Common myeloid progenitor, CD34-positive (primary cell): ENCODE measurements at regions not wholly inside any gene's neighbourhood (a gene's known extent, or its start where the extent isn't known, plus 50 kb on each side); places are given as distances from the start of the nearest gene placed in this dataset.
A peak's percentile ranks its signal among the peaks of the same experiment; 100 is the strongest.

ENCODE experiments used
- CTCF ChIA-PET: fragments of 350-600 bp; sonication (Branson Sonifier 250); formaldehyde crosslinking; loops from one replicate; lab custom pipeline; 2021; ENCODE audit warnings: antibody characterized with exemption; lab: Charles Lee
- POLR2A ChIA-PET: fragments of 350-600 bp; sonication (Branson Sonifier 250); formaldehyde crosslinking; loops from one replicate; lab custom pipeline; 2021; ENCODE audit warnings: antibody characterized with exemption; lab: Charles Lee
- DNase-seq, 3 donors: peaks; one replicate each; pipeline versions ENCODE4 v3.0.0 to v3.0.0-alpha.2; 2013
- H3K27ac ChIP-seq, 2 experiments: 1 replicate in 1 of 2; 2 replicates in 1 of 2; pipeline ENCODE4 v1.7.0; 2013; ENCODE audit warnings: inconsistent platforms in 2 of 2, low read length in 2 of 2, mild to moderate bottlenecking in 2 of 2, low read depth in 1 of 2, moderate library complexity in 1 of 2; ENCODE audit not compliant: severe bottlenecking in 2 of 2, insufficient read depth in 1 of 2, poor library complexity in 1 of 2
- H3K27me3 ChIP-seq, 5 experiments: replicated peaks in 2 of 5; 1 replicate in 3 of 5; 2 replicates in 2 of 5; pipeline versions ENCODE4 v1.6.1 to v1.7.0; 2013; ENCODE audit warnings: low read length in 4 of 5, mild to moderate bottlenecking in 2 of 5, moderate library complexity in 2 of 5, inconsistent platforms in 1 of 5; ENCODE audit not compliant: insufficient read depth in 5 of 5, control insufficient read depth in 4 of 5
- H3K36me3 ChIP-seq, 4 experiments: 1 replicate in 2 of 4; 2 replicates in 2 of 4; pipeline versions ENCODE4 v1.6.1 to v1.7.0; 2013; ENCODE audit warnings: low read length in 3 of 4, control low read depth in 1 of 4, mild to moderate bottlenecking in 1 of 4; ENCODE audit not compliant: control insufficient read depth in 4 of 4, insufficient read depth in 4 of 4
- H3K4me1 ChIP-seq, 4 experiments: 1 replicate in 3 of 4; 2 replicates in 1 of 4; pipeline versions ENCODE4 v1.6.1 to v1.7.1; 2013; ENCODE audit warnings: low read length in 3 of 4, mild to moderate bottlenecking in 3 of 4, control low read depth in 1 of 4, inconsistent platforms in 1 of 4, moderate library complexity in 1 of 4; ENCODE audit not compliant: control insufficient read depth in 4 of 4, insufficient read depth in 4 of 4; ENCODE audit errors: control extremely low read depth in 1 of 4
- H3K4me3 ChIP-seq, 7 experiments: 1 replicate in 4 of 7; 2 replicates in 3 of 7; pipeline versions ENCODE4 v1.5.1 to v1.7.0; 2013; ENCODE audit warnings: mild to moderate bottlenecking in 7 of 7, low read length in 6 of 7, moderate library complexity in 6 of 7, inconsistent platforms in 2 of 7, low read depth in 2 of 7, control low read depth in 1 of 7; ENCODE audit not compliant: insufficient read depth in 4 of 7, control insufficient read depth in 1 of 7; ENCODE audit errors: extremely low read depth in 1 of 7
- H3K9me3 ChIP-seq, 5 experiments: 1 replicate in 4 of 5; 2 replicates in 1 of 5; pipeline versions ENCODE4 v1.6.1 to v1.7.1; 2013; ENCODE audit warnings: low read length in 4 of 5, mild to moderate bottlenecking in 2 of 5, inconsistent platforms in 1 of 5, low read depth in 1 of 5, moderate library complexity in 1 of 5; ENCODE audit not compliant: control insufficient read depth in 4 of 5, insufficient read depth in 2 of 5; ENCODE audit errors: control extremely low read depth in 1 of 5
- whole genome bisulfite sequencing: methylation state at CpG from one replicate; pipeline ENCODE4 v1.1.5; 2013; ENCODE audit not compliant: insufficient coverage; 5-methylcytosine and 5-hydroxymethylcytosine counted together

GRCh38 chr4:27318740-27319139 is 458.1 kb downstream of the STIM2 start:
- DNase-seq = peak; percentile 22 to 57 (median 50)
- no peaks in the 10 kb centered on the region for H3K36me3 ChIP-seq
- no peaks in the 10 kb centered on the region for H3K9me3 ChIP-seq
- H3K27ac ChIP-seq = no peak overlapping the region
- 5% methylated on average over 6 of the region's 6 CpGs for WGBS
- ChIA-PET CTCF (interaction anchor here (1.0 to 5.8 kb wide), 11 partner anchors 9 to 281 kb away, joined by 3 to 54 read pairs (median 4); no protein-coding TSS in a partner anchor), POLR2A (no interaction called here)
- H3K4me1 ChIP-seq = no peaks in the 10 kb centered on the region
- peaks cover 0 to 4% (median 0%) of the 10 kb centered on the region in 5 experiments for H3K27me3 ChIP-seq
- H3K4me3 ChIP-seq = no peak overlapping the region

DNA sequence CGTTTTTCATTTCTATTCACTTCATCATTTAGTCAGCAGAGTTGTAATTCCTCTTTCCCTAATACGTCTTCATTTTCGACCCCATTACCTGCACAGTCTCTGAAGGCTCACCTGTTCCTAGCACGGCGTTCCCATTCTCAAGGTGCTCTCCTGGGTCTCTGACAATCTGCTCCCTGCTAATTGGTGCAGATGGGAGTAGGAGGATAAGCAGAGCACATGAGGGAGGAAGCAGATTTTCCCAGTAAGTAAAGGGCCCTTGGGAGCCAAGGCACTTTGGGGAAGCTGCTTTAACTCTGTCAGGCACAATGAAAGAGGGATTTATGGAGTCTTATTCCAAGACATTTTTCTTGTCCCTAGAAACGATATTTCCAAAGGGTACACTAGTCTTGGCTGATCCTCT is 466.4 kb downstream of the STIM2 start:
- DNase-seq = no peak
- Histone ChIP-seq H3K27ac (no peak overlapping the region), H3K4me3 (no peak overlapping the region), H3K36me3 (no peaks in the 10 kb centered on the region), H3K4me1 (no peaks in the 10 kb centered on the region), H3K9me3 (no peaks in the 10 kb centered on the region), H3K27me3 (peaks cover 0 to 2% (median 0%) of the 10 kb centered on the region in 5 experiments)
- ChIA-PET CTCF (no interaction called here), POLR2A (no interaction called here)
- 80% methylated on average over 1 of the region's 6 CpGs for WGBS

DNA sequence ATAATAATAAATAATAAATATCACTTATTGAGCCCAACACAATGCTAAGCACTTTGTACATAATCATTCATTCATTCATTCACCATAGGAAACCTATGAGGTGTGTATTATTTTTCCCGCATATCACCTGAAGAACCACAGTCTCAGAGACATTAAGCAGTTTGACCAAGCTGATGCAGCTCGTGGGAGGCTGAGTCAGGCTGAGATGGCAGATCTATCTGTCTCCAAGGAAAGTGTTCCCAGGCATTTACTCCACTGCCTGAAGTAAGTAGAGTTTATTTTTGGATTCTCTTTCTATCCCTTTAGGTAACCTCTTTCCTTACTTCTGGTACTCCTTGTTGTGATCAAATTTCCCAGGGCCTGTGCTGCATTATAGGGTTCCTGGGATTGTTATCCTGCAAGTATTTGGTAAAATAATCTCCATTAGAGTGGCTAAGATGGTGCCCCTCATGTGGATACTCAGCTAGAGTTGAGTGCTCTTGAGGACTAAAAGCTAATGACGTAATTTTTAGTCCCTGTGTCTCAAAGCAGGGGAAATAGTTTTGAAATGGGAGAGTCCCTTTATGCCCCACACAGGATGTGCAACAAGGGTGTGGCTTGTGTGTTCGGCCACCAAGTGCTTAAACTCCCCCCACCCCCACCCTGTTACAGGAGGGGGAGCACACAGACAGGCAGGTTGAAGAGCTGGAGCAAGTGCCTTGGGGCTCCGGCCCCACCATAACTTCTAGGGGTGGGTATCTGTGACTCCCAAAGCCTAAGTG is 467.0 kb downstream of the STIM2 start:
- POLR2A ChIA-PET = no interaction called here
- H3K36me3 ChIP-seq = no peaks in the 10 kb centered on the region
- WGBS = 100% methylated on average over 2 of the region's 5 CpGs
- no peak for DNase-seq
- no peaks in the 10 kb centered on the region for H3K4me1 ChIP-seq
- CTCF ChIA-PET = interaction anchor here (1.3 kb wide), 1 partner anchor 9 kb away, joined by 3 read pairs; no protein-coding TSS in a partner anchor
- peaks cover 0 to 2% (median 0%) of the 10 kb centered on the region in 5 experiments for H3K27me3 ChIP-seq
- no peak overlapping the region for H3K27ac ChIP-seq
- H3K9me3 ChIP-seq = no peaks in the 10 kb centered on the region
- no peak overlapping the region for H3K4me3 ChIP-seq

GRCh38 chr4:27338530-27338929 is 477.9 kb downstream of the STIM2 start:
- peaks cover 0 to 2% (median 0%) of the 10 kb centered on the region in 5 experiments for H3K9me3 ChIP-seq
- WGBS = 91% methylated on average over 2 of the region's 3 CpGs
- H3K4me1 ChIP-seq = no peaks in the 10 kb centered on the region
- no peak for DNase-seq
- no peak overlapping the region for H3K27ac ChIP-seq
- POLR2A ChIA-PET = no interaction called here
- CTCF ChIA-PET = no interaction called here
- H3K36me3 ChIP-seq = no peaks in the 10 kb centered on the region
- H3K27me3 ChIP-seq = no peaks in the 10 kb centered on the region
- H3K4me3 ChIP-seq = no peak overlapping the region

DNA sequence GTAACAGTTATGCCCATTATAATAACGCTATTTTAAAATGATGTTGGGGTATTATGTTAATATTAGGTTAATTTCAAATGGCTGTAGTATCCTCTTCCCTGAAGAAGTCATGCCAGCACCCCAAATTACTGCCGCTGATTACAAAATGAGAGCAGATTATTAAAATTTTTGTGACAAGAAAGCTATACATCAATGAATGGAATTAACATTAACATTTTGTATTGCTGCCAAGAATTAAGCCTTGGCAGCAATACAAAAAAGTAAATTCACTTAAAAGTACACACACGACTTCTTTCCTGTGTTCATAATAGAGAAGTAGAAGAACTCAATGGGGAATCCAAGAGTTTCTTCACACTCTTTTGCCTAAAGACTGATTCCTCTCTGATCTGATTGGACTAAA is 482.8 kb downstream of the STIM2 start:
- DNase-seq = no peak
- Histone ChIP-seq H3K4me3 (no peak overlapping the region), H3K36me3 (no peaks in the 10 kb centered on the region), H3K9me3 (no peaks in the 10 kb centered on the region), H3K27ac (no peak overlapping the region), H3K27me3 (peaks cover 0 to 4% (median 0%) of the 10 kb centered on the region in 5 experiments), H3K4me1 (no peaks in the 10 kb centered on the region)
- ChIA-PET CTCF (no interaction called here), POLR2A (no interaction called here)
- 40% methylated on average over 1 of the region's 3 CpGs for WGBS

- no peak for DNase-seq
- no peaks in the 10 kb centered on the region for H3K4me1 ChIP-seq
- H3K27me3 ChIP-seq = peaks cover 0 to 4% (median 0%) of the 10 kb centered on the region in 5 experiments
- POLR2A ChIA-PET = no interaction called here
- H3K36me3 ChIP-seq = no peaks in the 10 kb centered on the region
- H3K4me3 ChIP-seq = no peak overlapping the region
- WGBS = 100% methylated on average over 1 of the region's 3 CpGs
- CTCF ChIA-PET = no interaction called here
- no peaks in the 10 kb centered on the region for H3K9me3 ChIP-seq
- no peak overlapping the region for H3K27ac ChIP-seq
Observed at GRCh38 chr4:27350161-27350560, 489.5 kb downstream of the STIM2 start.

DNA sequence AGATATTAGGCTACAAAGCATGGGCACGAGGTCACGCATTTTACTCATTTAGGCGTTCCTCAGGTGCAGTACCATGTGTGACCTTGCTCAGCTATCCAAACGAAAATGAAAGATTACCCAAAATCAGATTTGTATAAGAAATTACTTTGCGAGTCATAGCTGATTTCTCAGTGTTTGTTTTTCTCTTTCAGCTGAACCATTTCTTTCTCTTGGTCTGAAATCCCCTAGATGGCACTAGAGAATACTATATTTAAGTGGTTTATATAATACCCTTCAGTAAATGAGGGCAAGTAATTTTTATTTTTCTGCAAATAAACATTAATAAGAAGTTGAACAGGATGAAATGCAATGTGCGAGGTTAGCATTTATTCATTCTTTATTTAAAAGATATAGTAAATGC is 496.6 kb downstream of the STIM2 start:
- H3K27ac ChIP-seq = no peak overlapping the region

More for the DNA sequence above, 496.6 kb downstream of the STIM2 start:
- H3K36me3 ChIP-seq = no peaks in the 10 kb centered on the region
- WGBS = 88% methylated on average over 4 of the region's 6 CpGs
- H3K9me3 ChIP-seq = no peaks in the 10 kb centered on the region
- H3K4me1 ChIP-seq = no peaks in the 10 kb centered on the region
- DNase-seq = no peak
- H3K4me3 ChIP-seq = no peak overlapping the region
- ChIA-PET POLR2A (no interaction called here), CTCF (no interaction called here)
- H3K27me3 ChIP-seq = peaks cover 0 to 2% (median 0%) of the 10 kb centered on the region in 5 experiments
